GM18909 (cell line): ENCODE measurements at regions not wholly inside any gene's neighbourhood (a gene's known extent, or its start where the extent isn't known, plus 50 kb on each side); places are given as distances from the start of the nearest gene placed in this dataset.

Experiments used
- ATAC-seq: cut with Tn5 transposase; IDR thresholded peaks from one replicate; pipeline ENCODE4 v1.9.1; 2021; ENCODE audit warnings: mild to moderate bottlenecking; ENCODE audit not compliant: unreplicated experiment, poor library complexity

DNA sequence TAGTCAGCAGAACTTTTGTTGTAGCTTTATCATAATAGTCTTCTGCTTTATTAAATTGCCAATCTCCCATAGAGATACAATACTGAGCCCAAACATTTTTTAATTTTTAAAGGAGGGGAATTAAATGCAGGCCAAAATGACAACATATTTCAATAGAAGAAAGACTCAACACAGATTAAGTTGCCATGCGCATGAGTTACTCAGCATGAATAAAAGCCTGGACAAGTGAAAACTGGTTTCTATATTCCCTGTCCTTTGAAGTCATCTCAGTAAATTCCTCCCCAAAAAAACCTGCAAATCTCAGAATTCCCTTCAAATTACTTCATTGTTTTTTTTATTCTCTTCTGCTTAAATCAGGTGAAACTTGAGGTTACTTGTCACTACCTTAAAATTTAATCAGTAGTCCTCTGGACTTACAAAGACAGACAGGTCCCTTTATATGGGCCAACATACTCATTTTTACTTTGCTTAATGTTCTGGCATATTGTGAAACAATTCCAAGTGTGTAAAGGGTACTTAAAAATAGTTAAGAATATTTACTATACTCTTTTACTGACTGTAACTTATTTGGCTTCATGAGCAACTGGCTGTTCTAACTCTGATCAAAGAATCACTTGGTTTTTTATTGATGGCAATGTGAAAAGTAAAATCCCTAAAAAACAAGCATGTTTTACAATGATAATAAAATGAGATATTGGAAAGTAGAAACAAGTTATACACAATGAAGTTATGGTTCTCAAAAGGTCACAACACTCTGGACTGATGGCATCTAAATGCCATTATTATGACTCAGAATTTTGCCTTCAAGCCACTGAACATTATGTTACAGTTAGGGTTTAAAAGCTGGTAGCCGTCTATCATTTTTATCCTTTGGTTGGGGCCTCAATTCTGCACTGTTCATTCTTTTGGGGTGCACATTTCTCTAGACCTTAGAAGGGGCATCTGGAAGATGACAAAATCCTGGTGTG is 49.9 kb upstream of the COL21A1 start:
- ATAC-seq, result no peak
